SK-N-SH treated with all-trans-retinoic acid at 6 μM for 48 hours (cell line): ENCODE measurements at regions not wholly inside any gene's neighbourhood (a gene's known extent, or its start where the extent isn't known, plus 50 kb on each side); places are given as distances from the start of the nearest gene placed in this dataset.

Experiments
- ARNTL ChIP-seq: fragments of 450-650 bp; formaldehyde crosslinking; IDR thresholded peaks from 2 replicates; pipeline ENCODE4 v1.5.0; 2020; ENCODE audit warnings: low read depth, mild to moderate bottlenecking, moderate library complexity, borderline replicate concordance
- BACH2 ChIP-seq: fragments of 250-450 bp; sonication (Bioruptor Pico); IDR thresholded peaks from 2 replicates; pipeline ENCODE4 v1.9.0; 2021; ENCODE audit warnings: mild to moderate bottlenecking, borderline replicate concordance
- CSDC2 ChIP-seq: fragments of 250-450 bp; sonication (Bioruptor Pico); IDR thresholded peaks from 2 replicates; pipeline ENCODE4 v1.5.0; 2020; ENCODE audit warnings: mild to moderate bottlenecking, moderate library complexity
- ESRRG ChIP-seq: fragments of 250-450 bp; sonication (Bioruptor Pico); IDR thresholded peaks from 2 replicates; pipeline ENCODE4 v1.6.1; 2021; ENCODE audit warnings: mild to moderate bottlenecking
- OSR1 ChIP-seq: fragments of 250-450 bp; sonication (Bioruptor Pico); IDR thresholded peaks from 2 replicates; pipeline ENCODE4 v1.8.0; 2022; ENCODE audit warnings: moderate library complexity, mild to moderate bottlenecking, inconsistent platforms
- ZFP3 ChIP-seq: fragments of 250-450 bp; sonication (Bioruptor Pico); IDR thresholded peaks from 2 replicates; pipeline ENCODE4 v1.5.0; 2020; ENCODE audit warnings: mild to moderate bottlenecking, moderate library complexity
- ZFP30 ChIP-seq: fragments of 450-650 bp; formaldehyde crosslinking; IDR thresholded peaks from 2 replicates; pipeline ENCODE4 v1.5.0; 2022; ENCODE audit warnings: mild to moderate bottlenecking, moderate library complexity
- ZNF70 ChIP-seq: fragments of 450-650 bp; formaldehyde crosslinking; IDR thresholded peaks from 2 replicates; pipeline ENCODE4 v1.5.0; 2020; ENCODE audit warnings: mild to moderate bottlenecking, moderate library complexity
- TF ChIP-seq, protein P1 (sequence below): fragments of 250-450 bp; sonication (Bioruptor Pico); IDR thresholded peaks from 2 replicates; pipeline ENCODE4 v1.8.0; 2020; ENCODE audit warnings: mild to moderate bottlenecking, moderate library complexity, borderline replicate concordance
- TF ChIP-seq, protein P2 (sequence below): fragments of 250-450 bp; sonication (Bioruptor Pico); IDR thresholded peaks from 2 replicates; pipeline ENCODE4 v1.8.0; 2021; ENCODE audit warnings: low read depth, mild to moderate bottlenecking, moderate library complexity, borderline replicate concordance

DNA sequence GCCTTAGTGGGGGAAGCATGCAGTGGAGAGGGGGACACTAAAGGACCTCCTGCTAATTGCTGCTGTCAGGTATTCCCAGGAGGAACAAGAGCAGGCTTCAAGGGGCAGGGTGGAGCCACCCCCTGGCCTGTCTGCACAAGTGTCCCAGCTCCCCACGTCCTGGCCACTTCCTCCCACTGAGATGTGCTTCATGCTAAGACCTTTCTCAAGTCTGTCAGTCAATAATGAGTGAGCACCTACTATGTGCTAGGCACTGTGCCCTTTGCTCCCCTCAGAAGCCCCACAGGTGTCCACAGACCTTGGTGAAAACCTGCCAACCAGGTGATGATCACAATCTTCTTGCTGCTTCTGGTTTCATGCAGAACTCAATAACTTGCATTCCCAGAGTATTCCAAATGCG, 147.9 kb downstream of the UNC5CL start:
- TF ChIP-seq, protein P1, sequence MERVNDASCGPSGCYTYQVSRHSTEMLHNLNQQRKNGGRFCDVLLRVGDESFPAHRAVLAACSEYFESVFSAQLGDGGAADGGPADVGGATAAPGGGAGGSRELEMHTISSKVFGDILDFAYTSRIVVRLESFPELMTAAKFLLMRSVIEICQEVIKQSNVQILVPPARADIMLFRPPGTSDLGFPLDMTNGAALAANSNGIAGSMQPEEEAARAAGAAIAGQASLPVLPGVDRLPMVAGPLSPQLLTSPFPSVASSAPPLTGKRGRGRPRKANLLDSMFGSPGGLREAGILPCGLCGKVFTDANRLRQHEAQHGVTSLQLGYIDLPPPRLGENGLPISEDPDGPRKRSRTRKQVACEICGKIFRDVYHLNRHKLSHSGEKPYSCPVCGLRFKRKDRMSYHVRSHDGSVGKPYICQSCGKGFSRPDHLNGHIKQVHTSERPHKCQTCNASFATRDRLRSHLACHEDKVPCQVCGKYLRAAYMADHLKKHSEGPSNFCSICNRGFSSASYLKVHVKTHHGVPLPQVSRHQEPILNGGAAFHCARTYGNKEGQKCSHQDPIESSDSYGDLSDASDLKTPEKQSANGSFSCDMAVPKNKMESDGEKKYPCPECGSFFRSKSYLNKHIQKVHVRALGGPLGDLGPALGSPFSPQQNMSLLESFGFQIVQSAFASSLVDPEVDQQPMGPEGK (CRISPR knock-in tag): no peak
- TF ChIP-seq ARNTL (CRISPR knock-in tag) (no peak), OSR1 (no peak), ZNF70 (no peak), ESRRG (no peak), ZFP30 (no peak), CSDC2 (CRISPR knock-in tag) (no peak), BACH2 (CRISPR knock-in tag) (no peak), ZFP3 (CRISPR knock-in tag) (no peak)
- TF ChIP-seq, protein P2, sequence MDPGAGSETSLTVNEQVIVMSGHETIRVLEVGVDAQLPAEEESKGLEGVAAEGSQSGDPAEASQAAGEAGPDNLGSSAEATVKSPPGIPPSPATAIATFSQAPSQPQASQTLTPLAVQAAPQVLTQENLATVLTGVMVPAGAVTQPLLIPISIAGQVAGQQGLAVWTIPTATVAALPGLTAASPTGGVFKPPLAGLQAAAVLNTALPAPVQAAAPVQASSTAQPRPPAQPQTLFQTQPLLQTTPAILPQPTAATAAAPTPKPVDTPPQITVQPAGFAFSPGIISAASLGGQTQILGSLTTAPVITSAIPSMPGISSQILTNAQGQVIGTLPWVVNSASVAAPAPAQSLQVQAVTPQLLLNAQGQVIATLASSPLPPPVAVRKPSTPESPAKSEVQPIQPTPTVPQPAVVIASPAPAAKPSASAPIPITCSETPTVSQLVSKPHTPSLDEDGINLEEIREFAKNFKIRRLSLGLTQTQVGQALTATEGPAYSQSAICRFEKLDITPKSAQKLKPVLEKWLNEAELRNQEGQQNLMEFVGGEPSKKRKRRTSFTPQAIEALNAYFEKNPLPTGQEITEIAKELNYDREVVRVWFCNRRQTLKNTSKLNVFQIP (CRISPR knock-in tag): no peak
